ENCODE measurements at regions not wholly inside any gene's neighbourhood (a gene's known extent, or its start where the extent isn't known, plus 50 kb on each side); places are given as distances from the start of the nearest gene placed in this dataset.

DNA sequence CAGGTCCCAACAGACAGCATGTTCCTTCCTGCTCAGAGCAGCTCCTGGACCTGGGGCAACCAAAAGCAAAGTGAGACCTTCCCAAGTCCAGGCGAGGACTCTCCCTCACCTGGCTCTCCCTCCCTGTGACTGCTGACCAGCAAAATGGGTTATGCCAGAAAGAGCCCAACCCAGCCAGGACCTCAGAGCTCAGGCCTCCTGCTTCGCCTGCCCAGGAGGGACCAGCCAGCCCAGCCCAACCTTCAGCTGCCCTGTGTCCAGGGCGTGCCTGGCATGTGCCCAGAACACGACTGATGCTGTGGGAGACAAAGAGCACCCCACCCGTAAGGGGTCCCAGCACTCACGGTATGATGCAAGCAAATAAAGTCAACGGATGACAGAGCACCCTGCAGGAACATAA is 74.0 kb upstream of the CST7 start:
- intact Hi-C loops (cut with micrococcal nuclease) = no loop called here
- Histone ChIP-seq H3K27me3 (ENCODE audit: low read depth) (peaks cover 40% of the 10 kb centered on the region), H3K4me1 (no peaks in the 10 kb centered on the region), H3K4me3 (no peak overlapping the region), H3K9me3 (replicated peaks) (no peaks in the 10 kb centered on the region), H3K27ac (replicated peaks) (no peak overlapping the region), H3K36me3 (no peaks in the 10 kb centered on the region)
- DNase-seq = no peak
- no peak for TF ChIP-seq CTCF (IDR thresholded peaks at IDR 0.05; ENCODE audit: borderline replicate concordance)

- Histone ChIP-seq H3K27ac (replicated peaks) (no peak overlapping the region), H3K4me1 (no peaks in the 10 kb centered on the region), H3K27me3 (ENCODE audit: low read depth) (peaks cover 29% of the 10 kb centered on the region), H3K36me3 (no peaks in the 10 kb centered on the region), H3K4me3 (no peak overlapping the region), H3K9me3 (replicated peaks) (peaks cover 16% of the 10 kb centered on the region)
- no peak for TF ChIP-seq CTCF (IDR thresholded peaks at IDR 0.05; ENCODE audit: borderline replicate concordance)
- no peak for DNase-seq
- intact Hi-C loops (cut with micrococcal nuclease) = no loop called here
Observed at GRCh38 chr20:24877652-24878051, 71.4 kb upstream of the CST7 start.

DNA sequence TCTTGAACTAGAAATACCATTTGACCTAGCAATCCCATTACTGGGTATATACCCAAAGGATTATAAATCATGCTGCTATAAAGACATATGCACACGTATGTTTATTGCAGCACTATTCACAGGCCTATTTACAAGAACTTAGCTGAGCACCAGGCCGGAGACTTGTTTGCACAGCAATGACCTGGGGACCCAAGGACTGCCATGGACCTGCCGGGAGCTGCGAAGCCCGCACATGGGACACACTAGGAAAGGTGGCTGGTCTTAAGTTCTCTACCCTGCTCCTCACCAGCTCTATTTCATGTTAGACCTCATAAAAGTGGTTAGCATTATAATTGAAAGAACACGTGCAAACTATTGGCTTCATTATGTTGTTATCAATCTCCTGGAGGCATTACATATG is 70.4 kb upstream of the CST7 start:
- H3K4me1 ChIP-seq = no peaks in the 10 kb centered on the region
- H3K27ac ChIP-seq (replicated peaks) = no peak overlapping the region
- no peak overlapping the region for H3K4me3 ChIP-seq
- no peak for TF ChIP-seq CTCF (IDR thresholded peaks at IDR 0.05; ENCODE audit: borderline replicate concordance)
- H3K9me3 ChIP-seq (replicated peaks) = peaks cover 20% of the 10 kb centered on the region
- DNase-seq = no peak
- intact Hi-C loops (cut with micrococcal nuclease) = no loop called here
- H3K36me3 ChIP-seq = no peaks in the 10 kb centered on the region
- peaks cover 21% of the 10 kb centered on the region for H3K27me3 ChIP-seq (ENCODE audit: low read depth)

GRCh38 chr20:24879875-24880274 is 69.2 kb upstream of the CST7 start:
- intact Hi-C loops (cut with micrococcal nuclease) = no loop called here
- H3K27ac ChIP-seq (replicated peaks) = no peak overlapping the region
- no peaks in the 10 kb centered on the region for H3K4me1 ChIP-seq
- H3K36me3 ChIP-seq = no peaks in the 10 kb centered on the region
- H3K27me3 ChIP-seq (ENCODE audit: low read depth) = peaks cover 13% of the 10 kb centered on the region
- no peak overlapping the region for H3K4me3 ChIP-seq
- H3K9me3 ChIP-seq (replicated peaks) = peaks cover 28% of the 10 kb centered on the region
- TF ChIP-seq CTCF (IDR thresholded peaks at IDR 0.05; ENCODE audit: borderline replicate concordance) = no peak
- no peak for DNase-seq

- no peak for TF ChIP-seq CTCF (IDR thresholded peaks at IDR 0.05; ENCODE audit: borderline replicate concordance)
- Histone ChIP-seq H3K9me3 (replicated peaks) (peaks cover 28% of the 10 kb centered on the region), H3K27me3 (ENCODE audit: low read depth) (peaks cover 8% of the 10 kb centered on the region), H3K4me1 (no peaks in the 10 kb centered on the region), H3K27ac (replicated peaks) (no peak overlapping the region), H3K4me3 (no peak overlapping the region), H3K36me3 (no peaks in the 10 kb centered on the region)
- DNase-seq = no peak
- intact Hi-C loops (cut with micrococcal nuclease) = no loop called here
Observed at GRCh38 chr20:24880356-24880755, 68.7 kb upstream of the CST7 start.

DNA sequence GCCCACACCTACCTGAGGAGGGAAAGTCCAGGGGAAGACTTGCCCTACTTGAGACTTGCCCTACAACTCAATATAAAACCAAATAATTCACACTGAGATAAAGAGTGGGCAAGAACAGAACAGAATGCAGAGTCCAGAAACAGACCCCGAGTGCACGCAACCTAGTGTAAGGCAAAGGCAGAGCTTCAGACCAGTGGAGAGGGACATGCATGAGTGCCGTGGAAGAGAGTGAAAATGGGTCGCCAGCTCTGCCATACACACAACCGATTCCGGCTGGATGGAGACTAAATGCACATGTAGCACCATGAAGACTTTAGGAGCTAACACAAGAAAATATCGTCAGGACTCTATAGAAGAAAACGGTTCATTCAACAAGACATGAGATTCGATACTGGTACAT is 58.8 kb upstream of the CST7 start:
- H3K27me3 ChIP-seq (ENCODE audit: low read depth) = peaks cover 13% of the 10 kb centered on the region
- no peaks in the 10 kb centered on the region for H3K9me3 ChIP-seq (replicated peaks)
- intact Hi-C loops (cut with micrococcal nuclease) = no loop called here
- no peak for DNase-seq
- no peaks in the 10 kb centered on the region for H3K4me1 ChIP-seq
- no peak overlapping the region for H3K27ac ChIP-seq (replicated peaks)
- no peak for TF ChIP-seq CTCF (IDR thresholded peaks at IDR 0.05; ENCODE audit: borderline replicate concordance)
- H3K36me3 ChIP-seq = no peaks in the 10 kb centered on the region
- no peak overlapping the region for H3K4me3 ChIP-seq

All from left ventricle myocardium inferior (tissue), 1 donor.